Epithelial cell of esophagus (primary cell): ENCODE measurements at regions not wholly inside any gene's neighbourhood (a gene's known extent, or its start where the extent isn't known, plus 50 kb on each side); places are given as distances from the start of the nearest gene placed in this dataset.
A peak's percentile ranks its signal among the peaks of the same experiment; 100 is the strongest.

Source experiments
- DNase-seq: peaks from one replicate; pipeline ENCODE4 v3.0.0; 2010; ENCODE audit warnings: low read depth
- H3K4me3 ChIP-seq: 2 replicates; pipeline ENCODE4 v1.5.1; 2011; ENCODE audit warnings: mild to moderate bottlenecking, low read length, control low read depth
- TF ChIP-seq, protein P1 (sequence below): IDR thresholded peaks from 2 replicates; pipeline ENCODE4 v1.5.1; 2011; ENCODE audit warnings: low read depth, mild to moderate bottlenecking, low read length, control low read depth, inconsistent platforms; ENCODE audit not compliant: insufficient read depth; ENCODE audit errors: missing control alignments

DNA sequence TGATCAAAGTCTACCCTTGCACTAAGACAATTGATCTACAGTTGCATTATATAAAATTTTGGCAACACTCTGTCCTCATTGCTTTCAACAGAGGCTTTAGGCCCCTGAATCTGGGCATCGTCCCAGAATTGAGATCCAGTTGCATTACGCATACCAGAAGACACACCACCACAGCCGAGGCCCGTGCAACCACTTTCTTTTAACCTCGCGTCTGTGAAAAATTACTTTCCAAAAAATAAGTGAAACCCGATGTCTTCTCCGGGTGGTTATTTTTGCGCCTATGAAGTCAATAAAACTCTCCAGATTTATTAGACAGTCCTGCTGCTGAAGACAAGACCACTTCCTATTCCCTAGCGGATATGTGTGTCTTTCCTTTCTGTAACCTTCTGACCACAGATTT lies 52.1 kb upstream of the NFIB start:
- TF ChIP-seq, protein P1, sequence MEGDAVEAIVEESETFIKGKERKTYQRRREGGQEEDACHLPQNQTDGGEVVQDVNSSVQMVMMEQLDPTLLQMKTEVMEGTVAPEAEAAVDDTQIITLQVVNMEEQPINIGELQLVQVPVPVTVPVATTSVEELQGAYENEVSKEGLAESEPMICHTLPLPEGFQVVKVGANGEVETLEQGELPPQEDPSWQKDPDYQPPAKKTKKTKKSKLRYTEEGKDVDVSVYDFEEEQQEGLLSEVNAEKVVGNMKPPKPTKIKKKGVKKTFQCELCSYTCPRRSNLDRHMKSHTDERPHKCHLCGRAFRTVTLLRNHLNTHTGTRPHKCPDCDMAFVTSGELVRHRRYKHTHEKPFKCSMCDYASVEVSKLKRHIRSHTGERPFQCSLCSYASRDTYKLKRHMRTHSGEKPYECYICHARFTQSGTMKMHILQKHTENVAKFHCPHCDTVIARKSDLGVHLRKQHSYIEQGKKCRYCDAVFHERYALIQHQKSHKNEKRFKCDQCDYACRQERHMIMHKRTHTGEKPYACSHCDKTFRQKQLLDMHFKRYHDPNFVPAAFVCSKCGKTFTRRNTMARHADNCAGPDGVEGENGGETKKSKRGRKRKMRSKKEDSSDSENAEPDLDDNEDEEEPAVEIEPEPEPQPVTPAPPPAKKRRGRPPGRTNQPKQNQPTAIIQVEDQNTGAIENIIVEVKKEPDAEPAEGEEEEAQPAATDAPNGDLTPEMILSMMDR: no peak
- DNase-seq: peak; percentile 65
- H3K4me3 ChIP-seq: no peak overlapping the region

DNA sequence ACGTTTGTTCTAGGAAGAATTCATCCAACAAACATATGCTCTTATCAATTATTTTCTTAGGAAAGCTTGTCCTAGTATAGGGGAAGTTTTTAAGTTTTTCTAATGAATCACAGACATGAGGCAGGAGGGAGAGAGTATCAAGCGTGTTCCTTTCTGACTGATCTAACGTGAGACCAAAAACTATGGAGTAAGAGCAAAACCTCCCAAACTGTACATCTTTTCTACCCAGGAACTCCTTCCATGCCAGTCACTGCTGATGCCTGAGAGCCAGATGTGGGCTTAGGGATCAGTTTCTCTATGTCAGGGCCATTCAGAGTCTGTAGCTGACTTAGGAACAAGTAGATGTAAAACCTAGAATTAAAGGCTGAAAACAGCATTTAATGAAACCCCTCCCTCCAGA lies 51.7 kb upstream of the NFIB start:
- no peak overlapping the region for H3K4me3 ChIP-seq
- DNase-seq: no peak
- TF ChIP-seq, protein P1: no peak
